ENCODE measurements at regions not wholly inside any gene's neighbourhood (a gene's known extent, or its start where the extent isn't known, plus 50 kb on each side); places are given as distances from the start of the nearest gene placed in this dataset.

DNA sequence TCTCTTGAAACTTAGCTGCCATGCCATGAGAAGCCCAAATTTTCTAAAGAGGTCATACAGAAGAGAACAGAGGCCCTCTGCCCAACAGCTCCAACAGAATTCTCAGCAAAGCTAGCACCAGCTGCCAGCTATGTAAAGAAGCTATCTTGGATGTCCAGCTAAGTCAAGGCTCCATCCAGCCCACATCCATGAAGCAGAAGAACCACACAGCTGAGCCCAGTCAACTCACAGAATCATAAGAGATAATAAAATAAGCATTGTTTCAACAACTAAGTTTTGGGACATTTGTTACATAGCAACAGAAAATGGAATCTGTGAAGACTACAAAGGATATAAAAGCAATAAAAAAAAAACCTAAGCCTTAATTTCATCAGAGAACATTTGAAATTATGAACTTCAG, 434.3 kb downstream of the TXNL1 start:
- Histone ChIP-seq H3K36me3 (ENCODE audit: control insufficient read depth in 2 of 2, insufficient read depth in 2 of 2, low read length in 1 of 2) (no peaks in the 10 kb centered on the region), H3K4me3 (ENCODE audit: low read length in 2 of 2) (no peak overlapping the region), H3K9me3 (ENCODE audit: control insufficient read depth in 2 of 2, insufficient read depth in 1 of 2, low read length in 1 of 2) (no peaks in the 10 kb centered on the region), H3K27ac (ENCODE audit: low read depth in 1 of 2, low read length in 1 of 2) (no peak overlapping the region), H3K4me1 (ENCODE audit: control insufficient read depth in 2 of 2, insufficient read depth in 2 of 2, low read length in 2 of 2) (no peaks in the 10 kb centered on the region), H3K27me3 (ENCODE audit: control insufficient read depth in 2 of 2, insufficient read depth in 1 of 2, low read length in 1 of 2) (no peaks in the 10 kb centered on the region)
- DNase-seq (ENCODE audit: low read depth in 6 of 9, low spot score in 9 of 9): no peak

DNA sequence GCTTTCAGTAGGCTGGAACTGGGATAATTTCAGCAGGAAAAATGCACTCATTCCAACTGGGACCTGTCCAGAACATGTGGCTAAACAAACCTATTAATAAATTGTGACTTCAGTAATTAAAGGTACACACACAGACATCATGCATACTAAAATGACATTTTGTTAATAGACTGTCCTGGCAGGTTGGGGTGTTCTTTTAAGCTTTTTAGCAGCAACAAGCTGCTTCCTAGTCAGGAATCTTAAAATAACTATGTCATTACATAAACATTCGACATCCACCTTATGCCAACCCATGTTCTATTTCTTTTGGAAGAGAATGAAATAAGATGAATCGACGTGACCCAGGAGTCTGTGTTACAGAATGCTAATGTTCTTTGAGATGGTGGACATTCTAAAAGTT, 435.7 kb downstream of the TXNL1 start:
- DNase-seq (ENCODE audit: low read depth in 6 of 9, low spot score in 9 of 9): no peak
- Histone ChIP-seq H3K4me3 (ENCODE audit: low read length in 2 of 2) (no peak overlapping the region), H3K36me3 (ENCODE audit: control insufficient read depth in 2 of 2, insufficient read depth in 2 of 2, low read length in 1 of 2) (no peaks in the 10 kb centered on the region), H3K27ac (ENCODE audit: low read depth in 1 of 2, low read length in 1 of 2) (no peak overlapping the region), H3K9me3 (ENCODE audit: control insufficient read depth in 2 of 2, insufficient read depth in 1 of 2, low read length in 1 of 2) (no peaks in the 10 kb centered on the region), H3K4me1 (ENCODE audit: control insufficient read depth in 2 of 2, insufficient read depth in 2 of 2, low read length in 2 of 2) (no peaks in the 10 kb centered on the region), H3K27me3 (ENCODE audit: control insufficient read depth in 2 of 2, insufficient read depth in 1 of 2, low read length in 1 of 2) (no peaks in the 10 kb centered on the region)
- 95% methylated on average over 3 of the region's 3 CpGs for WGBS

DNA sequence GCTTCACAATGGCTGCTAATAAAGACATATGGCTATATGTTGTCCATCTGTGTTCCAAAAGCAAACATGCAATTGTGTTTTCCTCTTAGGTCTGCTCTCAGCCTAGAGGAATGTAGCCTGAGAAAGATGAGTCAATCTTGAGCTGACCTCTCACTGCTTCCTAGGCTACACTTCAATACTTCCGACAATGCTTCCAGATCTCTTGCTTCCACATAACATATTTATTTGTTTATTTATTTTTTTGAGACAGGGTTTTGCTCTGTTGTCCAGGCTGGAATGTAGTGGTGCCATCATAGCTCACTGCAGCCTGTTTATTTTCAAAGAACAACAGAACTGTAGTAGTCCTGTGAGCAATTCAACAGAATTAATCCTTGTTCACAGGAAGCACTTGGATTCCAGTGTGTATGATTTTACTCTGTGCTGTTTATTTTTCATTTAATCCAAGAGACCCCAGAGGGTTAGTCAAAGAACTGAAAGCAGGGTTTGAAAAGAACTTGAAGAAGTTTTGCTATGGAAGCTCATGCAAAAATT, 437.9 kb downstream of the TXNL1 start:
- 94% methylated on average over 1 of the region's 1 CpG for WGBS
- no peak overlapping the region for H3K27ac ChIP-seq (ENCODE audit: low read depth in 1 of 2, low read length in 1 of 2)
- no peak for DNase-seq (ENCODE audit: low read depth in 6 of 9, low spot score in 9 of 9)
- no peaks in the 10 kb centered on the region for H3K36me3 ChIP-seq (ENCODE audit: control insufficient read depth in 2 of 2, insufficient read depth in 2 of 2, low read length in 1 of 2)
- no peaks in the 10 kb centered on the region for H3K9me3 ChIP-seq (ENCODE audit: control insufficient read depth in 2 of 2, insufficient read depth in 1 of 2, low read length in 1 of 2)
- H3K27me3 ChIP-seq (ENCODE audit: control insufficient read depth in 2 of 2, insufficient read depth in 1 of 2, low read length in 1 of 2): no peaks in the 10 kb centered on the region
- no peak overlapping the region for H3K4me3 ChIP-seq (ENCODE audit: low read length in 2 of 2)
- no peaks in the 10 kb centered on the region for H3K4me1 ChIP-seq (ENCODE audit: control insufficient read depth in 2 of 2, insufficient read depth in 2 of 2, low read length in 2 of 2)

DNA sequence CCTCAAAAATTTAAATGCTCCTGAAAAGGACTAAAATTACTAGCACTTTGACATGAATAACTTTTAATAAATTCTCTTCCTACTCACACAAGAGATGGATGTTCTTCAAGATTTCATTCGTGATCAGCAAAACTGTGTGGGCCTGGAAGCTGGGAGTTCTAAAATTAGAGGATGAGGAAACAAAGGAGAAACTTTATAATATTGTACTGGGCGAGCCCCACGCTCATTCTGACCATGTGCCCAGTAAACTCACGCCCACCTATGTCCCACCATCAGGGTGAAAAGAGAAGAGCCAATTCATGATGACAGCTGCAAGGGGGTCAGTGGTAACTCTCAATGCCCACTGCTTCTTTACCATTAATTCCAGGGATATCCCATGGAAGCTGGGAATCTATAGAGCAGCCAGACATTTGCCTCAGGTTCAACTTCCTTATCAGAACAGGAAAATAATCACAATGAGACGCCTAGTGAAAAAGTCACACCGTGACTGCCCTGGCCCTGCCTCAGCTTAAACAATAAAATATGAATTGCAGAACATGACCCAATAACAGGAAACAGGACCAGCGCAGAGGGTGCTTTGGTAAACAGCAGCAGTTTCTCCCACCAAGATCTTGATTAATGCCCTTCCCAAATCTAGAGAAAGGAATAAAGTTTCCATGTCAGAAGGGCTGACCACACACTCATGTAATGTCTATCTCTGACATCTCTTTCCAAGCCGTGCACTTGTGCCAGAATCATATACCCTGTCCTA, 438.6 kb downstream of the TXNL1 start:
- no peaks in the 10 kb centered on the region for H3K36me3 ChIP-seq (ENCODE audit: control insufficient read depth in 2 of 2, insufficient read depth in 2 of 2, low read length in 1 of 2)
- H3K27ac ChIP-seq (ENCODE audit: low read depth in 1 of 2, low read length in 1 of 2): no peak overlapping the region
- H3K4me1 ChIP-seq (ENCODE audit: control insufficient read depth in 2 of 2, insufficient read depth in 2 of 2, low read length in 2 of 2): no peaks in the 10 kb centered on the region
- no peak overlapping the region for H3K4me3 ChIP-seq (ENCODE audit: low read length in 2 of 2)
- no peaks in the 10 kb centered on the region for H3K27me3 ChIP-seq (ENCODE audit: control insufficient read depth in 2 of 2, insufficient read depth in 1 of 2, low read length in 1 of 2)
- H3K9me3 ChIP-seq (ENCODE audit: control insufficient read depth in 2 of 2, insufficient read depth in 1 of 2, low read length in 1 of 2): no peaks in the 10 kb centered on the region
- DNase-seq (ENCODE audit: low read depth in 6 of 9, low spot score in 9 of 9): no peak
- WGBS: 91% methylated on average over 8 of the region's 8 CpGs

DNA sequence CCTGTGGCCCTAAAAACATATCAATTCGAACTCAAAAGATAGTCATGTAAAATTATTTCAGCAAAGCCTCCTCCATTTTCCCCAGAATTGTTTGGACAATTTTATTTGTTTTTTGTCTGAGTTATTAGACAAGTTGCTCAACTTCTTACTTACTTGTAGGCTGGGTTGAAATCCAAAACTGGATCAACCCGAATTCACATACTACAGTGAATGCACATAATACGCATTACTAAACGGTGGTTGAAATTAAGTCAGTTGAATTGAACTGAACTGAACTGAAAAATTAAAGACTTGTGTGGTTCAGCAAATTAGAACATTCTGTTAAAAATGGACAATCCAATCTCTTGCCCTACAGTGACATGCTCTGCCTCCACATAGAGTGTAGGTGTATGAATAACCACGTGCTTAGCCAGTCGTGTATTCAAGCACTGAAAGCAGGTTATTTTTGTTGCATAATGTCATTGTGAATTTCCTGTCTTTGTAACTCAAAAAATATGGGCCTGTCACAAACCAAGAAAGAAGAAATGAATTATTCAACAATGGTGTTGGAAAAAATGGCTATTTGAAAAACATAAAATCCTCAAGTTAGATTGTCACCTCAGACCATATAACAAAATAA, 441.0 kb downstream of the TXNL1 start:
- WGBS: 76% methylated on average over 6 of the region's 6 CpGs
- Histone ChIP-seq H3K27ac (ENCODE audit: low read depth in 1 of 2, low read length in 1 of 2) (no peak overlapping the region), H3K4me1 (ENCODE audit: control insufficient read depth in 2 of 2, insufficient read depth in 2 of 2, low read length in 2 of 2) (no peaks in the 10 kb centered on the region)

DNA sequence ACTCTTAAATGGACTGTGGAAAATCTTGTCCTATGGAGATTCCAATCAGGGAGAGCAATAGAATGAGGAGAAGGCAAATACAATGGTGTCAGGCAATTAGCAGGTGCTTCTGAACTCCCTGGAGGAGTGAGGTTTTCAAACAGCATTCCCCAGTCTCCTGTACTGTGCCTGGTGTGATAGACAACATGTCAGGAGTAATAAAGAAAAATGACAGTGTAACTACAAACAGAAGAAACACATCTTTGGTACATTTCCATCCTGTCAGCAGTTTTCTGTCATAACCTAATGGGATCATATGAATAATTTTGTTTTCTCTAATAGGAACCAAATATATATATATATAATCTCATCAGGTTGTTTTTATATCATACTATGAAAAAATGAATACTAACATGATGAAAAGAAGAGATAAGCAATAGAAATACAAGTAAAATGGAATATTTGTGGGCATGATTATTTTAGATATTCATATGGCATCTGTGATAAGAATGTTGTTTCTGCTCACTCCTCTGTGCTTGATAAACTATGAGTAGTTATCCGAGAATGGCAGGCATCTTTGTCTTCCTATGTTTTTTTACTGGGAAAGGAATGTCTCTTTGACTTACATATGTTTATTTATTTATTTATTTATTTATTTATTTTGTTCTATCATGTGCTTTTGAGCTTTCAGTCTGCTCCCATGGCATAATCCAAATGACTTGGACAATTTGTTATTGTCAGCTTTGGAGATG, 441.7 kb downstream of the TXNL1 start:
- no peaks in the 10 kb centered on the region for H3K4me1 ChIP-seq (ENCODE audit: control insufficient read depth in 2 of 2, insufficient read depth in 2 of 2, low read length in 2 of 2)
- no peak overlapping the region for H3K27ac ChIP-seq (ENCODE audit: low read depth in 1 of 2, low read length in 1 of 2)
- no peak overlapping the region for H3K4me3 ChIP-seq (ENCODE audit: low read length in 2 of 2)
- no peaks in the 10 kb centered on the region for H3K9me3 ChIP-seq (ENCODE audit: control insufficient read depth in 2 of 2, insufficient read depth in 1 of 2, low read length in 1 of 2)
- 97% methylated on average over 1 of the region's 1 CpG for WGBS
- no peak for DNase-seq (ENCODE audit: low read depth in 6 of 9, low spot score in 9 of 9)
- no peaks in the 10 kb centered on the region for H3K36me3 ChIP-seq (ENCODE audit: control insufficient read depth in 2 of 2, insufficient read depth in 2 of 2, low read length in 1 of 2)
- no peaks in the 10 kb centered on the region for H3K27me3 ChIP-seq (ENCODE audit: control insufficient read depth in 2 of 2, insufficient read depth in 1 of 2, low read length in 1 of 2)

More for the DNA sequence above, 441.0 kb downstream of the TXNL1 start:
- Histone ChIP-seq H3K9me3 (ENCODE audit: control insufficient read depth in 2 of 2, insufficient read depth in 1 of 2, low read length in 1 of 2) (no peaks in the 10 kb centered on the region), H3K36me3 (ENCODE audit: control insufficient read depth in 2 of 2, insufficient read depth in 2 of 2, low read length in 1 of 2) (no peaks in the 10 kb centered on the region), H3K27me3 (ENCODE audit: control insufficient read depth in 2 of 2, insufficient read depth in 1 of 2, low read length in 1 of 2) (no peaks in the 10 kb centered on the region), H3K4me3 (ENCODE audit: low read length in 2 of 2) (no peak overlapping the region)
- DNase-seq (ENCODE audit: low read depth in 6 of 9, low spot score in 9 of 9): peak in 2 of 9 donors; percentile 0 to 2

DNA sequence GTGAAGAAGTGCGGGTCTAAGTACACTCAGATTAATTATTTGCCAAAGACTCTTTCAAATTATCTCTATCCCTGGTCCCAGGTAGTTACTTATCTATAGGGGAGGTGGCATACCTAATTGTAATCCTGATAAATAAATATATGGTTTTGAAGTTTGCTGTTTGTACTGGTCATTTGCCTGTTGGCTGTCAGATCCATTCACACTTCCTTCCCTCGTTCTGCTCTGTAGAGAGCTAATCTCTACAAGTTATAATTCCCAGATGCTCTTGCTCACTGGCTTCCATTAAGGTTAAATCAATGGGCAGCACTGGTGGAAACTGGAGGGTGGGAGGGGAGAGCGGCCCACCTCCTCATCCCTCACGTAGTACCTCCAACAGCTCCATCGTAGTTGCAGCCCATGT, 447.1 kb downstream of the TXNL1 start:
- 97% methylated on average over 5 of the region's 5 CpGs for WGBS
- Histone ChIP-seq H3K36me3 (ENCODE audit: control insufficient read depth in 2 of 2, insufficient read depth in 2 of 2, low read length in 1 of 2) (no peaks in the 10 kb centered on the region), H3K27ac (ENCODE audit: low read depth in 1 of 2, low read length in 1 of 2) (no peak overlapping the region), H3K4me1 (ENCODE audit: control insufficient read depth in 2 of 2, insufficient read depth in 2 of 2, low read length in 2 of 2) (no peaks in the 10 kb centered on the region), H3K27me3 (ENCODE audit: control insufficient read depth in 2 of 2, insufficient read depth in 1 of 2, low read length in 1 of 2) (no peaks in the 10 kb centered on the region), H3K9me3 (ENCODE audit: control insufficient read depth in 2 of 2, insufficient read depth in 1 of 2, low read length in 1 of 2) (no peaks in the 10 kb centered on the region), H3K4me3 (ENCODE audit: low read length in 2 of 2) (no peak overlapping the region)
- DNase-seq (ENCODE audit: low read depth in 6 of 9, low spot score in 9 of 9): no peak

DNA sequence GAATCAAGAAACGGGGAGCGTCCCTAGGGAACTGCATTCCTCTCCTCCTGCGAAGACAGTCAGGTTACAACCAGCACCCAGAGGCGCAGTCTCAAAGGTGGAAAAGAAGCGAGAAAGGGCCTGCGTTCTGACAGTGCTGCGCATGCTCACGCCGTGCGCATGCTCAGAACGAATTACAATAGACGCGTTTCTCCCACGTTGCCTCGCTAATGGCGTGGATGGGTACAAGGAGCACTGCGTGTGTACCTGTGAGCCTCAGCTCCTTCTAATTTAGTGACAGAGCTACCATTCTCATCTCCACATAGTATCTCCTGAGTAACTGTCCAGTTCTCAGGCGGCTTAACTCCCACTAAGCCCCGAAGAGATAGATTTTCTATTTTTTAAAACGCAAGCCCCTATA, 448.8 kb downstream of the TXNL1 start:
- Histone ChIP-seq H3K9me3 (ENCODE audit: control insufficient read depth in 2 of 2, insufficient read depth in 1 of 2, low read length in 1 of 2) (no peaks in the 10 kb centered on the region), H3K27ac (ENCODE audit: low read depth in 1 of 2, low read length in 1 of 2) (no peak overlapping the region), H3K27me3 (ENCODE audit: control insufficient read depth in 2 of 2, insufficient read depth in 1 of 2, low read length in 1 of 2) (no peaks in the 10 kb centered on the region), H3K36me3 (ENCODE audit: control insufficient read depth in 2 of 2, insufficient read depth in 2 of 2, low read length in 1 of 2) (no peaks in the 10 kb centered on the region), H3K4me3 (ENCODE audit: low read length in 2 of 2) (no peak overlapping the region), H3K4me1 (ENCODE audit: control insufficient read depth in 2 of 2, insufficient read depth in 2 of 2, low read length in 2 of 2) (no peaks in the 10 kb centered on the region)
- DNase-seq (ENCODE audit: low read depth in 6 of 9, low spot score in 9 of 9): no peak
- WGBS: 98% methylated on average over 20 of the region's 20 CpGs
